Suprapubic skin (tissue), 3 donors: ENCODE measurements at regions not wholly inside any gene's neighbourhood (a gene's known extent, or its start where the extent isn't known, plus 50 kb on each side); places are given as distances from the start of the nearest gene placed in this dataset.

Source experiments
- CTCF ChIP-seq, 2 donors: fragments of 200-600 bp in 1 of 2; fragments of 450-650 bp in 1 of 2; sonication (generic) in 1 of 2; IDR thresholded peaks; one replicate each; pipeline ENCODE4 v1.5.1; 2016 to 2019; ENCODE audit warnings: antibody characterized with exemption in 2 of 2, mild to moderate bottlenecking in 1 of 2, moderate library complexity in 1 of 2
- EP300 ChIP-seq: sonication (generic); formaldehyde crosslinking; IDR thresholded peaks from one replicate; pipeline ENCODE4 v1.6.1; 2017; ENCODE audit warnings: antibody characterized with exemption
- POLR2A ChIP-seq, 2 donors: fragments of 450-650 bp; IDR thresholded peaks; one replicate each; pipeline ENCODE4 v1.6.1; 2017; ENCODE audit warnings: antibody characterized with exemption in 2 of 2, mild to moderate bottlenecking in 2 of 2, moderate library complexity in 2 of 2

- TF ChIP-seq CTCF (IDR thresholded peaks at IDR 0.05) (no peak), POLR2A (IDR thresholded peaks at IDR 0.05) (no peak), EP300 (no peak)
Observed at GRCh38 chr4:112752510-112752909, 115.6 kb downstream of the LARP7 start.
